HCT116 (cell line): ENCODE measurements at regions not wholly inside any gene's neighbourhood (a gene's known extent, or its start where the extent isn't known, plus 50 kb on each side); places are given as distances from the start of the nearest gene placed in this dataset.

ENCODE experiments used
- ATAC-seq: fragments of 200-7000 bp; cut with Tn5 transposase; 2 replicates; pipeline ENCODE4 v1.9.1; 2020; ENCODE audit warnings: mild to moderate bottlenecking, moderate library complexity
- BruUV-seq: library from RNA; stranded (reverse); fragments of 400-500 nt; replicated peaks from 2 replicates; lab custom pipeline; 2021; lab: Mats Ljungman, UMichigan
- CTCF ChIA-PET: fragments of 300-600 bp; sonication (Branson Sonifier 250); formaldehyde crosslinking; loops from one replicate; lab custom pipeline; 2021; ENCODE audit warnings: antibody characterized with exemption; lab: Charles Lee
- POLR2A ChIA-PET: fragments of 300-600, 350-600 bp; sonication (Branson Sonifier 250); formaldehyde crosslinking; loops from one replicate; lab custom pipeline; 2021; ENCODE audit warnings: antibody characterized with exemption; lab: Charles Lee
- RAD21 ChIA-PET, 2 experiments: fragments of 300-600 bp; sonication (Branson Sonifier 250); formaldehyde crosslinking; loops; one replicate each; lab custom pipeline; 2023; ENCODE audit warnings: low total read pairs in 2 of 2; ENCODE audit not compliant: uncharacterized antibody in 2 of 2, unreplicated experiment in 2 of 2, low non-redundant PET in 1 of 2; lab: Charles Lee
- DNase-seq: peaks from one replicate; pipeline ENCODE4 v3.0.0-alpha.2; 2010; ENCODE audit warnings: low read depth, low spot score
- H2AFZ ChIP-seq: fragments of 200-600 bp; shearing (Covaris generic), sonication (generic); 2 replicates; pipeline ENCODE4 v1.6.1; 2017; ENCODE audit warnings: low read depth, mixed run types, mixed read lengths, antibody characterized with exemption, low read length; ENCODE audit not compliant: poor library complexity, severe bottlenecking
- H3K27ac ChIP-seq: 2 replicates; pipeline ENCODE4 v1.5.1; 2012; ENCODE audit warnings: low read depth, low read length
- H3K27me3 ChIP-seq: fragments of 200-600 bp; sonication (generic); 2 replicates; pipeline ENCODE4 v1.6.1; 2016; ENCODE audit warnings: mixed run types, low read length, mixed read lengths; ENCODE audit not compliant: insufficient read depth
- H3K36me3 ChIP-seq, 2 experiments: fragments of 200-500 bp in 1 of 2; fragments of 200-600 bp in 1 of 2; sonication (Bioruptor generic) in 1 of 2; sonication (generic) in 1 of 2; 2 replicates each; pipeline versions ENCODE4 v1.5.1 to v1.6.1; 2014 to 2016; ENCODE audit warnings: low read length in 2 of 2, inconsistent platforms in 1 of 2, mixed read lengths in 1 of 2, mixed run types in 1 of 2; ENCODE audit not compliant: insufficient read depth in 2 of 2, control insufficient read depth in 1 of 2
- H3K4me1 ChIP-seq, 2 experiments: fragments of 200-600 bp in 1 of 2; sonication (generic) in 1 of 2; 2 replicates each; pipeline versions ENCODE4 v1.5.1 to v1.6.1; 2012 to 2017; ENCODE audit warnings: low read length in 2 of 2, inconsistent platforms in 1 of 2, mild to moderate bottlenecking in 1 of 2, mixed read lengths in 1 of 2, mixed run types in 1 of 2, moderate library complexity in 1 of 2; ENCODE audit not compliant: insufficient read depth in 2 of 2, control insufficient read depth in 1 of 2
- H3K4me2 ChIP-seq: fragments of 200-600 bp; sonication (generic); 2 replicates; pipeline ENCODE4 v1.6.1; 2017; ENCODE audit warnings: mixed run types, low read length, mixed read lengths
- H3K4me3 ChIP-seq, 2 experiments: fragments of 200-600 bp in 1 of 2; sonication (generic) in 1 of 2; replicated peaks in 1 of 2; 2 replicates each; pipeline ENCODE4 v1.5.1; 2011 to 2016; ENCODE audit warnings: low read length in 2 of 2, control low read depth in 1 of 2, low read depth in 1 of 2, mild to moderate bottlenecking in 1 of 2, mixed read lengths in 1 of 2, mixed run types in 1 of 2
- H3K79me2 ChIP-seq: fragments of 200-600 bp; sonication (generic); 2 replicates; pipeline ENCODE4 v1.6.1; 2017; ENCODE audit warnings: mild to moderate bottlenecking, mixed run types, low read length, moderate library complexity, mixed read lengths; ENCODE audit not compliant: insufficient read depth
- H3K9ac ChIP-seq: fragments of 200-600 bp; sonication (generic); 2 replicates; pipeline ENCODE4 v1.6.1; 2016; ENCODE audit warnings: low read length, mixed read lengths
- H3K9me2 ChIP-seq: fragments of 200-600 bp; sonication (generic), shearing (Covaris generic); 2 replicates; pipeline ENCODE4 v1.6.1; 2017; ENCODE audit warnings: mixed run types, mild to moderate bottlenecking, moderate library complexity; ENCODE audit not compliant: insufficient read depth
- H3K9me3 ChIP-seq, 2 experiments: fragments of 200-500 bp in 1 of 2; fragments of 200-600 bp in 1 of 2; sonication (Bioruptor generic) in 1 of 2; sonication (generic) in 1 of 2; 2 replicates each; pipeline ENCODE4 v1.6.1; 2014 to 2017; ENCODE audit warnings: low read length in 2 of 2, mixed read lengths in 2 of 2, inconsistent platforms in 1 of 2, low read depth in 1 of 2, mild to moderate bottlenecking in 1 of 2, mixed run types in 1 of 2, moderate library complexity in 1 of 2; ENCODE audit not compliant: control insufficient read depth in 1 of 2, insufficient read depth in 1 of 2
- H4K20me1 ChIP-seq: fragments of 200-600 bp; sonication (generic), shearing (Covaris generic); 2 replicates; pipeline ENCODE4 v1.6.1; 2017; ENCODE audit warnings: mixed run types, mild to moderate bottlenecking, moderate library complexity; ENCODE audit not compliant: insufficient read depth
- CBX3 ChIP-seq: IDR thresholded peaks from 2 replicates; pipeline ENCODE4 v1.6.1; 2012; ENCODE audit warnings: low read depth
- CEBPB ChIP-seq: IDR thresholded peaks from 2 replicates; pipeline ENCODE4 v1.6.1; 2012; ENCODE audit warnings: low read depth
- CTCF ChIP-seq, 3 experiments: fragments of 200-600 bp in 1 of 3; sonication (generic) in 1 of 3; IDR thresholded peaks in 2 of 3; conservative IDR thresholded peaks in 1 of 3; 2 replicates each; pipeline ENCODE4 v1.5.1; 2012 to 2017; ENCODE audit warnings: low read depth in 2 of 3, low read length in 2 of 3, antibody characterized with exemption in 1 of 3, borderline replicate concordance in 1 of 3, control low read depth in 1 of 3, mild to moderate bottlenecking in 1 of 3, mixed read lengths in 1 of 3, mixed run types in 1 of 3, moderate library complexity in 1 of 3; ENCODE audit not compliant: insufficient read depth in 1 of 3
- EGR1 ChIP-seq: IDR thresholded peaks from 2 replicates; pipeline ENCODE4 v1.6.1; 2012; ENCODE audit warnings: low read depth
- EZH2phosphoT487 ChIP-seq: fragments of 200-600 bp; IDR thresholded peaks from 2 replicates; pipeline ENCODE4 v1.6.1; 2018; ENCODE audit warnings: antibody characterized with exemption, borderline replicate concordance
- MAX ChIP-seq: IDR thresholded peaks from 2 replicates; pipeline ENCODE4 v1.6.1; 2012
- POLR2AphosphoS5 ChIP-seq: IDR thresholded peaks from 2 replicates; pipeline ENCODE4 v1.6.1; 2011; ENCODE audit warnings: mild to moderate bottlenecking, low read depth, low read length, moderate library complexity
- SIN3A ChIP-seq: IDR thresholded peaks from 2 replicates; pipeline ENCODE4 v1.6.1; 2012; ENCODE audit warnings: low read depth
- TCF7L2 ChIP-seq: IDR thresholded peaks from 2 replicates; pipeline ENCODE4 v1.7.0; 2011; ENCODE audit warnings: borderline replicate concordance, inconsistent platforms; ENCODE audit not compliant: insufficient read depth, insufficient read length; ENCODE audit errors: extremely low read depth
- YY1 ChIP-seq: IDR thresholded peaks from 2 replicates; pipeline ENCODE4 v1.6.1; 2011; ENCODE audit warnings: low read length, low read depth, moderate library complexity, mild to moderate bottlenecking; ENCODE audit not compliant: insufficient replicate concordance; ENCODE audit errors: extremely low read depth
- ZBTB33 ChIP-seq: IDR thresholded peaks from 2 replicates; pipeline ENCODE4 v1.6.1; 2011; ENCODE audit warnings: mild to moderate bottlenecking, low read length, moderate library complexity; ENCODE audit not compliant: insufficient replicate concordance; ENCODE audit errors: extremely low read depth
- intact Hi-C: fragments of 100-400 bp; cut with micrococcal nuclease; formaldehyde crosslinking; loops from 2 replicates; pipeline ENCODE4 v1.10.0; 2022

GRCh38 chr1:106249810-106250209, 806.7 kb upstream of the PRMT6 start:
- peaks cover 12 to 16% of the 10 kb centered on the region in 2 experiments; a peak in 2 of 4 replicates for H3K9me3 ChIP-seq
- no TSS peak for BruUV-seq
- intact Hi-C loops: no loop called here
- ATAC-seq (no peak), DNase-seq (no peak)
- no peak overlapping the region for H3K27ac ChIP-seq
- H3K9ac ChIP-seq: no peak overlapping the region
- no peaks in the 10 kb centered on the region for H4K20me1 ChIP-seq
- H2AFZ ChIP-seq: no peak overlapping the region
- CTCF ChIA-PET: no interaction called here
- no peak for TF ChIP-seq SIN3A
- TF ChIP-seq MAX: no peak
- TF ChIP-seq POLR2AphosphoS5: no peak
- no peak for TF ChIP-seq CEBPB
- no peak for TF ChIP-seq ZBTB33
- no peak for TF ChIP-seq CTCF (IDR thresholded peaks at IDR 0.05 in 2 of 3, conservative IDR thresholded peaks at IDR 0.05 in 1 of 3; ENCODE audit: borderline replicate concordance in 1 of 3, insufficient read depth in 1 of 3, low read depth in 2 of 3, low read length in 2 of 3)
- TF ChIP-seq YY1: no peak
- TF ChIP-seq EGR1: no peak
- TF ChIP-seq TCF7L2: no peak
- no peak for TF ChIP-seq EZH2phosphoT487
- TF ChIP-seq CBX3: no peak
- POLR2A ChIA-PET: no interaction called here
- RAD21 ChIA-PET: no interaction called here
- H3K4me2 ChIP-seq: no peak overlapping the region
- H3K36me3 ChIP-seq: no peaks in the 10 kb centered on the region
- no peaks in the 10 kb centered on the region for H3K79me2 ChIP-seq
- no peaks in the 10 kb centered on the region for H3K9me2 ChIP-seq
- H3K4me1 ChIP-seq: no peaks in the 10 kb centered on the region
- H3K27me3 ChIP-seq: no peaks in the 10 kb centered on the region
- H3K4me3 ChIP-seq: no peak overlapping the region
